ENCODE measurements at regions not wholly inside any gene's neighbourhood (a gene's known extent, or its start where the extent isn't known, plus 50 kb on each side); places are given as distances from the start of the nearest gene placed in this dataset.

GRCh38 chr4:23001478-23001877, 308.7 kb downstream of the GBA3 start:
- Histone ChIP-seq H3K4me3 (ENCODE audit: low read length) (no peak overlapping the region), H3K9me3 (replicated peaks; ENCODE audit: insufficient read depth, low read length) (no peaks in the 10 kb centered on the region), H3K79me2 (ENCODE audit: low read length) (no peaks in the 10 kb centered on the region), H3K4me1 (ENCODE audit: low read length) (no peaks in the 10 kb centered on the region), H3K27ac (ENCODE audit: low read length) (no peak overlapping the region), H3K27me3 (replicated peaks; ENCODE audit: insufficient read depth, low read length) (no peaks in the 10 kb centered on the region), H4K20me1 (ENCODE audit: insufficient read depth, low read length) (no peaks in the 10 kb centered on the region), H3K36me3 (replicated peaks; ENCODE audit: insufficient read depth, low read length) (no peaks in the 10 kb centered on the region), H3K9me2 (replicated peaks; ENCODE audit: insufficient read depth, low read length) (no peaks in the 10 kb centered on the region), H3K4me2 (ENCODE audit: low read depth, low read length) (no peak overlapping the region), H3F3A (ENCODE audit: insufficient read depth, low read length) (no peaks in the 10 kb centered on the region), H3K9ac (ENCODE audit: low read length) (no peak overlapping the region), H2AFZ (ENCODE audit: low read length) (no peak overlapping the region)
- TF ChIP-seq EZH2phosphoT487 (IDR thresholded peaks at IDR 0.05; ENCODE audit: low read length) (no peak), EZH2 (optimal IDR thresholded peaks at IDR 0.05; ENCODE audit: low read depth, low read length) (no peak)
- TF ChIP-seq, protein P1, sequence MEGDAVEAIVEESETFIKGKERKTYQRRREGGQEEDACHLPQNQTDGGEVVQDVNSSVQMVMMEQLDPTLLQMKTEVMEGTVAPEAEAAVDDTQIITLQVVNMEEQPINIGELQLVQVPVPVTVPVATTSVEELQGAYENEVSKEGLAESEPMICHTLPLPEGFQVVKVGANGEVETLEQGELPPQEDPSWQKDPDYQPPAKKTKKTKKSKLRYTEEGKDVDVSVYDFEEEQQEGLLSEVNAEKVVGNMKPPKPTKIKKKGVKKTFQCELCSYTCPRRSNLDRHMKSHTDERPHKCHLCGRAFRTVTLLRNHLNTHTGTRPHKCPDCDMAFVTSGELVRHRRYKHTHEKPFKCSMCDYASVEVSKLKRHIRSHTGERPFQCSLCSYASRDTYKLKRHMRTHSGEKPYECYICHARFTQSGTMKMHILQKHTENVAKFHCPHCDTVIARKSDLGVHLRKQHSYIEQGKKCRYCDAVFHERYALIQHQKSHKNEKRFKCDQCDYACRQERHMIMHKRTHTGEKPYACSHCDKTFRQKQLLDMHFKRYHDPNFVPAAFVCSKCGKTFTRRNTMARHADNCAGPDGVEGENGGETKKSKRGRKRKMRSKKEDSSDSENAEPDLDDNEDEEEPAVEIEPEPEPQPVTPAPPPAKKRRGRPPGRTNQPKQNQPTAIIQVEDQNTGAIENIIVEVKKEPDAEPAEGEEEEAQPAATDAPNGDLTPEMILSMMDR (IDR thresholded peaks at IDR 0.05; ENCODE audit: low read length) = no peak
- no peak for DNase-seq

DNA sequence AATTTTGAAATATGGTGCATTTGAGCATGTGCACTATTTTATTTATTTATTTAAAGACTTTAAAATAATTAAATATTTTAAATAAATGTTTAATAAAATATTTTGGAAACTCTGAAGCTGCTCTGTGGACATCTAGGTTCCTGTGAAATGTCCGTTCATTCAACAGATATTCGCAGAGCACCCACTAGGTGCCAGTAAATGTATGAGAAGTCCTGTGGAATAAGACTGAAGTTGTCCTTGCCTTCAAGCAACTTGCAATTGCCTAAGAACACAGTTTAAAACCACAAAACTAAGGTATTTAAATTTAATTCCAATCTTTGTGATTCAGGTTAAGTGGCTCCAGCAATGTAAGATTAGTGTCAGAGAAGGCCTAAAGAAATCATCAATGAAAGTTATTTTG, 306.7 kb downstream of the GBA3 start:
- no peak for TF ChIP-seq EZH2phosphoT487 (IDR thresholded peaks at IDR 0.05; ENCODE audit: low read length)
- no peak for TF ChIP-seq EZH2 (optimal IDR thresholded peaks at IDR 0.05; ENCODE audit: low read depth, low read length)
- TF ChIP-seq, protein P1 (IDR thresholded peaks at IDR 0.05; ENCODE audit: low read length) = no peak
- no peaks in the 10 kb centered on the region for H3K79me2 ChIP-seq (ENCODE audit: low read length)
- no peak overlapping the region for H3K4me2 ChIP-seq (ENCODE audit: low read depth, low read length)
- H3K4me1 ChIP-seq (ENCODE audit: low read length) = no peaks in the 10 kb centered on the region
- no peaks in the 10 kb centered on the region for H4K20me1 ChIP-seq (ENCODE audit: insufficient read depth, low read length)
- H3F3A ChIP-seq (ENCODE audit: insufficient read depth, low read length) = no peaks in the 10 kb centered on the region
- H3K4me3 ChIP-seq (ENCODE audit: low read length) = no peak overlapping the region
- no peaks in the 10 kb centered on the region for H3K9me3 ChIP-seq (replicated peaks; ENCODE audit: insufficient read depth, low read length)
- H3K9ac ChIP-seq (ENCODE audit: low read length) = no peak overlapping the region
- no peak overlapping the region for H3K27ac ChIP-seq (ENCODE audit: low read length)
- DNase-seq = no peak
- no peaks in the 10 kb centered on the region for H3K27me3 ChIP-seq (replicated peaks; ENCODE audit: insufficient read depth, low read length)
- H2AFZ ChIP-seq (ENCODE audit: low read length) = no peak overlapping the region
- H3K9me2 ChIP-seq (replicated peaks; ENCODE audit: insufficient read depth, low read length) = no peaks in the 10 kb centered on the region
- H3K36me3 ChIP-seq (replicated peaks; ENCODE audit: insufficient read depth, low read length) = no peaks in the 10 kb centered on the region

- Histone ChIP-seq H3K27ac (ENCODE audit: low read length) (no peak overlapping the region), H3K4me2 (ENCODE audit: low read depth, low read length) (no peak overlapping the region), H3K9me2 (replicated peaks; ENCODE audit: insufficient read depth, low read length) (no peaks in the 10 kb centered on the region), H3K4me1 (ENCODE audit: low read length) (no peaks in the 10 kb centered on the region), H3K79me2 (ENCODE audit: low read length) (no peaks in the 10 kb centered on the region), H3K36me3 (replicated peaks; ENCODE audit: insufficient read depth, low read length) (no peaks in the 10 kb centered on the region), H3K9me3 (replicated peaks; ENCODE audit: insufficient read depth, low read length) (no peaks in the 10 kb centered on the region), H3F3A (ENCODE audit: insufficient read depth, low read length) (no peaks in the 10 kb centered on the region), H3K27me3 (replicated peaks; ENCODE audit: insufficient read depth, low read length) (no peaks in the 10 kb centered on the region), H2AFZ (ENCODE audit: low read length) (no peak overlapping the region), H3K9ac (ENCODE audit: low read length) (no peak overlapping the region), H4K20me1 (ENCODE audit: insufficient read depth, low read length) (no peaks in the 10 kb centered on the region), H3K4me3 (ENCODE audit: low read length) (no peak overlapping the region)
- no peak for TF ChIP-seq EZH2phosphoT487 (IDR thresholded peaks at IDR 0.05; ENCODE audit: low read length)
- TF ChIP-seq, protein P1 (IDR thresholded peaks at IDR 0.05; ENCODE audit: low read length) = no peak
- no peak for TF ChIP-seq EZH2 (optimal IDR thresholded peaks at IDR 0.05; ENCODE audit: low read depth, low read length)
- no peak for DNase-seq
Measured at GRCh38 chr4:22997358-22998224, 304.9 kb downstream of the GBA3 start.
